A673 (cell line): ENCODE measurements at regions not wholly inside any gene's neighbourhood (a gene's known extent, or its start where the extent isn't known, plus 50 kb on each side); places are given as distances from the start of the nearest gene placed in this dataset.

Experiments
- BruUV-seq: library from RNA; stranded (reverse); fragments of 400-500 nt; replicated peaks from 2 replicates; lab custom pipeline; 2021; lab: Mats Ljungman, UMichigan
- CTCF ChIA-PET: fragments of 300-600 bp; sonication (Branson Sonifier 250); formaldehyde crosslinking; loops from one replicate; lab custom pipeline; 2022; ENCODE audit warnings: antibody characterized with exemption; lab: Charles Lee
- POLR2A ChIA-PET: fragments of 300-600 bp; sonication (Branson Sonifier 250); formaldehyde crosslinking; loops from one replicate; lab custom pipeline; 2022; ENCODE audit warnings: antibody characterized with exemption; ENCODE audit not compliant: low non-redundant PET; lab: Charles Lee
- DNase-seq: peaks from one replicate; pipeline ENCODE4 v3.0.0-alpha.2; 2015; ENCODE audit warnings: low spot score
- H3K27ac ChIP-seq: fragments of 200-600 bp; sonication (generic); 2 replicates; pipeline ENCODE4 v1.5.1; 2016; ENCODE audit warnings: mixed run types, low read depth, mild to moderate bottlenecking, mixed read lengths, antibody characterized with exemption, low read length; ENCODE audit not compliant: poor library complexity, severe bottlenecking
- H3K27me3 ChIP-seq: fragments of 200-600 bp; sonication (generic); replicated peaks from 2 replicates; pipeline ENCODE4 v1.6.1; 2017; ENCODE audit warnings: mixed run types, low read depth, mild to moderate bottlenecking, mixed read lengths, antibody characterized with exemption, low read length; ENCODE audit not compliant: insufficient read depth, poor library complexity
- H3K36me3 ChIP-seq: fragments of 200-600 bp; sonication (generic); 2 replicates; pipeline ENCODE4 v1.6.1; 2016; ENCODE audit warnings: mixed run types, mild to moderate bottlenecking, mixed read lengths, antibody characterized with exemption, low read length; ENCODE audit not compliant: insufficient read depth, poor library complexity, severe bottlenecking
- H3K4me1 ChIP-seq: fragments of 200-600 bp; sonication (generic); 2 replicates; pipeline ENCODE4 v1.6.1; 2017; ENCODE audit warnings: mixed run types, mild to moderate bottlenecking, mixed read lengths, antibody characterized with exemption, low read length; ENCODE audit not compliant: insufficient read depth, poor library complexity, severe bottlenecking
- H3K4me3 ChIP-seq: fragments of 200-600 bp; sonication (generic); 2 replicates; pipeline ENCODE4 v1.5.1; 2016; ENCODE audit warnings: low read depth, mixed run types, mild to moderate bottlenecking, mixed read lengths, low read length; ENCODE audit not compliant: poor library complexity, severe bottlenecking
- H3K9me3 ChIP-seq: fragments of 200-600 bp; sonication (generic); 2 replicates; pipeline ENCODE4 v1.6.1; 2016; ENCODE audit warnings: mixed run types, low read depth, mild to moderate bottlenecking, mixed read lengths, antibody characterized with exemption, low read length; ENCODE audit not compliant: poor library complexity, severe bottlenecking
- EZH2 ChIP-seq: fragments of 200-600 bp; sonication (generic); IDR thresholded peaks from 2 replicates; pipeline ENCODE4 v1.6.1; 2017; ENCODE audit warnings: borderline replicate concordance, low read depth, mild to moderate bottlenecking, mixed read lengths, antibody characterized with exemption, low read length; ENCODE audit not compliant: poor library complexity, severe bottlenecking
- intact Hi-C: fragments of 100-400 bp; cut with micrococcal nuclease; formaldehyde crosslinking; loops from one replicate; pipeline ENCODE4 v1.10.0; 2022; ENCODE audit not compliant: unreplicated experiment
- TF ChIP-seq, protein P1 (sequence below): fragments of 300-800, 200-600 bp; sonication (generic); conservative IDR thresholded peaks from 2 replicates; pipeline ENCODE4 v1.5.1; 2017; ENCODE audit warnings: low read depth, mild to moderate bottlenecking, antibody characterized with exemption, low read length, moderate library complexity, mixed read lengths

GRCh38 chr18:14928396-14928795, 180.4 kb downstream of the ANKRD30B start:
- H3K4me1 ChIP-seq = no peaks in the 10 kb centered on the region
- TF ChIP-seq, protein P1, sequence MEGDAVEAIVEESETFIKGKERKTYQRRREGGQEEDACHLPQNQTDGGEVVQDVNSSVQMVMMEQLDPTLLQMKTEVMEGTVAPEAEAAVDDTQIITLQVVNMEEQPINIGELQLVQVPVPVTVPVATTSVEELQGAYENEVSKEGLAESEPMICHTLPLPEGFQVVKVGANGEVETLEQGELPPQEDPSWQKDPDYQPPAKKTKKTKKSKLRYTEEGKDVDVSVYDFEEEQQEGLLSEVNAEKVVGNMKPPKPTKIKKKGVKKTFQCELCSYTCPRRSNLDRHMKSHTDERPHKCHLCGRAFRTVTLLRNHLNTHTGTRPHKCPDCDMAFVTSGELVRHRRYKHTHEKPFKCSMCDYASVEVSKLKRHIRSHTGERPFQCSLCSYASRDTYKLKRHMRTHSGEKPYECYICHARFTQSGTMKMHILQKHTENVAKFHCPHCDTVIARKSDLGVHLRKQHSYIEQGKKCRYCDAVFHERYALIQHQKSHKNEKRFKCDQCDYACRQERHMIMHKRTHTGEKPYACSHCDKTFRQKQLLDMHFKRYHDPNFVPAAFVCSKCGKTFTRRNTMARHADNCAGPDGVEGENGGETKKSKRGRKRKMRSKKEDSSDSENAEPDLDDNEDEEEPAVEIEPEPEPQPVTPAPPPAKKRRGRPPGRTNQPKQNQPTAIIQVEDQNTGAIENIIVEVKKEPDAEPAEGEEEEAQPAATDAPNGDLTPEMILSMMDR = no peak
- no peak for TF ChIP-seq EZH2
- no peak overlapping the region for H3K27ac ChIP-seq
- H3K4me3 ChIP-seq = no peak overlapping the region
- no peaks in the 10 kb centered on the region for H3K27me3 ChIP-seq
- H3K36me3 ChIP-seq = no peaks in the 10 kb centered on the region
- intact Hi-C loops = no loop called here
- POLR2A ChIA-PET = no interaction called here
- no peaks in the 10 kb centered on the region for H3K9me3 ChIP-seq
- no TSS peak for BruUV-seq
- CTCF ChIA-PET = no interaction called here
- no peak for DNase-seq

DNA sequence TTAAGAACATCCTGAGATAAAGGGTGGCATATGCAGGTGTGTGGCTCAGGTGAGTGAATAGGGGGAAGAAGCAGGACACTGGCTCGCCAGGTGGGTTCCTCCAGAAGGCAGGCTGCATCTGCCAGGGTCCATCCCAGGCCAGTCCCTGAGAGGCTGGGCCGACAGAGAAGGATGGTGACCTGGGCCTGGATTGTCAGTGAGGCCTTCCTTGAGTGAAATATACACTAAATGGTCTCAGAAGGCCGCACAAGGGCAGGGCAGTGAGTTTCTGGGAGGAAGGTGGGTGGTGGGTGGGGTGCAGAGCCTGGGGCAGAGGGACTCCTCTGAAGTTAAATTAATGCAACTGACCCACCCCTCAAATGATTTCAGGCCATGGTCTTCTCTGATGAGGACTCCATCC, 182.1 kb downstream of the ANKRD30B start:
- no TSS peak for BruUV-seq
- intact Hi-C loops = no loop called here
- no peak for TF ChIP-seq EZH2
- TF ChIP-seq, protein P1 = no peak

GRCh38 chr18:14930576-14930975, 182.6 kb downstream of the ANKRD30B start:
- DNase-seq = no peak
- Histone ChIP-seq H3K4me1 (no peaks in the 10 kb centered on the region), H3K36me3 (no peaks in the 10 kb centered on the region), H3K9me3 (no peaks in the 10 kb centered on the region), H3K27ac (no peak overlapping the region), H3K4me3 (no peak overlapping the region), H3K27me3 (no peaks in the 10 kb centered on the region)
- intact Hi-C loops = no loop called here
- TF ChIP-seq EZH2 = no peak
- TF ChIP-seq, protein P1 = no peak
- ChIA-PET POLR2A (no interaction called here), CTCF (no interaction called here)
- BruUV-seq = no TSS peak

More for the DNA sequence above, 182.1 kb downstream of the ANKRD30B start:
- ChIA-PET POLR2A (no interaction called here), CTCF (no interaction called here)
- no peaks in the 10 kb centered on the region for H3K4me1 ChIP-seq
- no peaks in the 10 kb centered on the region for H3K27me3 ChIP-seq
- no peak for DNase-seq
- no peaks in the 10 kb centered on the region for H3K36me3 ChIP-seq
- no peak overlapping the region for H3K27ac ChIP-seq
- no peak overlapping the region for H3K4me3 ChIP-seq
- H3K9me3 ChIP-seq = no peaks in the 10 kb centered on the region
